Transverse colon (tissue), 4 donors: ENCODE measurements at regions not wholly inside any gene's neighbourhood (a gene's known extent, or its start where the extent isn't known, plus 50 kb on each side); places are given as distances from the start of the nearest gene placed in this dataset.

ENCODE experiments used
- DNase-seq: peaks from one replicate; pipeline ENCODE4 v3.0.0-alpha.2; 2019
- H3K27ac ChIP-seq, 4 donors: fragments of 200-600 bp; sonication (generic); 2 replicates each; pipeline ENCODE4 v1.5.1; 2016 to 2018; ENCODE audit warnings: inconsistent platforms in 4 of 4
- H3K27me3 ChIP-seq: fragments of 200-600 bp; sonication (generic); 2 replicates; pipeline ENCODE4 v1.5.1; 2017; ENCODE audit warnings: inconsistent platforms
- H3K36me3 ChIP-seq, 4 donors: fragments of 200-600 bp; sonication (generic); 2 replicates each; pipeline ENCODE4 v1.5.1; 2017 to 2019; ENCODE audit warnings: inconsistent platforms in 4 of 4
- H3K4me1 ChIP-seq, 4 donors: fragments of 200-600 bp; sonication (generic); 2 replicates each; pipeline ENCODE4 v1.5.1; 2017 to 2020; ENCODE audit warnings: inconsistent platforms in 4 of 4
- H3K4me3 ChIP-seq, 4 donors: fragments of 200-600 bp; sonication (generic); 1 replicate in 1 of 4; 2 replicates in 3 of 4; pipeline versions ENCODE4 v1.5.1 to v1.6.1; 2017 to 2019; ENCODE audit warnings: inconsistent platforms in 4 of 4
- H3K9me3 ChIP-seq, 2 donors: fragments of 200-600 bp; sonication (generic); 2 replicates each; pipeline ENCODE4 v1.5.1; 2017 to 2019; ENCODE audit warnings: inconsistent platforms in 2 of 2
- CTCF ChIP-seq, 5 experiments: fragments of 200-600 bp in 3 of 5; fragments of 450-650 bp in 2 of 5; sonication (generic) in 3 of 5; IDR thresholded peaks; 1 replicate in 2 of 5; 2 replicates in 3 of 5; pipeline ENCODE4 v1.5.1; 2016 to 2017; ENCODE audit warnings: antibody characterized with exemption in 5 of 5, inconsistent platforms in 3 of 5, mild to moderate bottlenecking in 2 of 5, moderate library complexity in 1 of 5
- EP300 ChIP-seq: sonication (generic); formaldehyde crosslinking; IDR thresholded peaks from one replicate; pipeline ENCODE4 v1.6.1; 2017; ENCODE audit warnings: antibody characterized with exemption, low read depth
- POLR2A ChIP-seq: fragments of 450-650 bp; IDR thresholded peaks from one replicate; pipeline ENCODE4 v1.6.1; 2016; ENCODE audit warnings: antibody characterized with exemption, mild to moderate bottlenecking, moderate library complexity
- POLR2AphosphoS5 ChIP-seq, 3 donors: sonication (generic); formaldehyde crosslinking; IDR thresholded peaks; one replicate each; pipeline ENCODE4 v1.6.1; 2016; ENCODE audit warnings: antibody characterized with exemption in 3 of 3
- WGBS, 2 donors: methylation state at CpG; one replicate each; pipeline ENCODE4 v1.1.5; 2018; ENCODE audit warnings: low coverage in 1 of 2; 5-methylcytosine and 5-hydroxymethylcytosine counted together
- in situ Hi-C, 4 donors: fragments of 200-750 bp; cut with MboI; loops; one replicate each; pipeline versions ENCODE4 v1.15.0 to v1.15.1; 2017; ENCODE audit warnings: low sequenced_read_pairs in 3 of 4, low pct_ligation_motif_present in 1 of 4, low pct_unique_long_range_greater_than_20kb in 1 of 4
- intact Hi-C: fragments of 100-400 bp; cut with DNase I; formaldehyde crosslinking; loops from one replicate; pipeline ENCODE4 v1.15.1; 2023; ENCODE audit warnings: low total_unique reads

- intact Hi-C loops (no loop called here), in situ Hi-C loops (no loop called here)
- Histone ChIP-seq H3K4me3 (no peak overlapping the region), H3K36me3 (no peaks in the 10 kb centered on the region), H3K27ac (no peak overlapping the region), H3K27me3 (no peaks in the 10 kb centered on the region), H3K4me1 (no peaks in the 10 kb centered on the region), H3K9me3 (no peaks in the 10 kb centered on the region)
- TF ChIP-seq EP300 (no peak), CTCF (IDR thresholded peaks at IDR 0.05) (no peak), POLR2A (no peak), POLR2AphosphoS5 (IDR thresholded peaks at IDR 0.05) (no peak)
- WGBS, 2 donors, result 71 to 86% methylated on average over 2 of the region's 2 CpGs
- no peak for DNase-seq
Measured at GRCh38 chr11:104476898-104477297, 313.0 kb upstream of the PDGFD start.

GRCh38 chr11:104476454-104476853, 312.5 kb upstream of the PDGFD start:
- H3K36me3 ChIP-seq, result no peaks in the 10 kb centered on the region
- no peak for DNase-seq
- H3K4me1 ChIP-seq, result no peaks in the 10 kb centered on the region
- in situ Hi-C loops (no loop called here), intact Hi-C loops (no loop called here)
- no peaks in the 10 kb centered on the region for H3K9me3 ChIP-seq
- H3K4me3 ChIP-seq, result no peak overlapping the region
- H3K27ac ChIP-seq, result no peak overlapping the region
- TF ChIP-seq POLR2AphosphoS5 (IDR thresholded peaks at IDR 0.05) (no peak), EP300 (no peak), CTCF (IDR thresholded peaks at IDR 0.05) (no peak), POLR2A (no peak)
- no peaks in the 10 kb centered on the region for H3K27me3 ChIP-seq

- H3K4me3 ChIP-seq, result no peak overlapping the region
- in situ Hi-C loops, result no loop called here
- H3K9me3 ChIP-seq, result no peaks in the 10 kb centered on the region
- H3K4me1 ChIP-seq, result no peaks in the 10 kb centered on the region
- no peak for DNase-seq
- intact Hi-C loops, result no loop called here
- H3K27me3 ChIP-seq, result no peaks in the 10 kb centered on the region
- no peaks in the 10 kb centered on the region for H3K36me3 ChIP-seq
- H3K27ac ChIP-seq, result no peak overlapping the region
- TF ChIP-seq POLR2AphosphoS5 (IDR thresholded peaks at IDR 0.05), result no peak
- no peak for TF ChIP-seq EP300
- TF ChIP-seq CTCF (IDR thresholded peaks at IDR 0.05), result no peak
- no peak for TF ChIP-seq POLR2A
Measured at GRCh38 chr11:104467404-104467803, 303.5 kb upstream of the PDGFD start.

- Histone ChIP-seq H3K27ac (no peak overlapping the region), H3K4me3 (no peak overlapping the region), H3K4me1 (no peaks in the 10 kb centered on the region), H3K36me3 (no peaks in the 10 kb centered on the region), H3K9me3 (no peaks in the 10 kb centered on the region), H3K27me3 (no peaks in the 10 kb centered on the region)
- in situ Hi-C loops (no loop called here), intact Hi-C loops (no loop called here)
- TF ChIP-seq EP300 (no peak), CTCF (IDR thresholded peaks at IDR 0.05) (no peak), POLR2A (no peak), POLR2AphosphoS5 (IDR thresholded peaks at IDR 0.05) (no peak)
- no peak for DNase-seq
- WGBS, 2 donors, result 13 to 21% methylated on average over 1 of the region's 1 CpG
Measured at GRCh38 chr11:104465321-104465720, 301.4 kb upstream of the PDGFD start.
